ENCODE measurements at regions not wholly inside any gene's neighbourhood (a gene's known extent, or its start where the extent isn't known, plus 50 kb on each side); places are given as distances from the start of the nearest gene placed in this dataset.

DNA sequence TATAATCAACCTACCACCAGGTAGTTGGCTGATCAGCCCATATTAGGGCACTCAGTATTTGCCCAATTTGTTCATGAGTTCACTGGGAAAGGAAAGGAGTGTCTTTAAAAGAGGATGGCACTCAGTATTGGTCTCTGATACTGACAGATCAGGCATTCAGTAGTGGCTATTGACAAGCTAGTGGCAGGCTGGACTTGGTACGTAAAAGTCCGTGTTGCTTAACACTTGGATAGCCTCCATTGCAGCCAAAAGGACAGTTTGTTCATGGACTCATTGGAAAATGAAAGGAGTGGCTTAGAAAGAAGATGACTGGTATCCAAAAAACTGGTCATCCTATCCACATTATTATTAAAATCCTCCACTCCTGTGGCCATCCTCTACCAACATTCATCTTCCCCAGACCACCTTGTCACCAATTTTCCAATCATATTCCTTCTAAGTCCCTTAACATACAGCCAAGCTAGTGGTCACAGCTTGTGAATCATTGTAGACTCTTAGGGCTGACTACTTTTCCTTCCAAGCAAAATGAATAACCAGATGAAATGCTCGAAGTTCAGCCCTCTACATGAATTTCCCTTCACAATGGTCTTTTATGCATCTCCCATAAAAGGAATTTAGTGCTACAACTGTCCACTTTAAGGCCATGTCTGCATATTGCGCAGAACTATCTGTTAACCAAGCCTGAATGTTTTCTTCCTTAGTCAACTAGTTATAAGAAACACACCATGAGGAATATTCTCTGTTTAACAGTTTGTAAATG, 78.6 kb upstream of the MAGI2 start:
- TF ChIP-seq, protein P1, sequence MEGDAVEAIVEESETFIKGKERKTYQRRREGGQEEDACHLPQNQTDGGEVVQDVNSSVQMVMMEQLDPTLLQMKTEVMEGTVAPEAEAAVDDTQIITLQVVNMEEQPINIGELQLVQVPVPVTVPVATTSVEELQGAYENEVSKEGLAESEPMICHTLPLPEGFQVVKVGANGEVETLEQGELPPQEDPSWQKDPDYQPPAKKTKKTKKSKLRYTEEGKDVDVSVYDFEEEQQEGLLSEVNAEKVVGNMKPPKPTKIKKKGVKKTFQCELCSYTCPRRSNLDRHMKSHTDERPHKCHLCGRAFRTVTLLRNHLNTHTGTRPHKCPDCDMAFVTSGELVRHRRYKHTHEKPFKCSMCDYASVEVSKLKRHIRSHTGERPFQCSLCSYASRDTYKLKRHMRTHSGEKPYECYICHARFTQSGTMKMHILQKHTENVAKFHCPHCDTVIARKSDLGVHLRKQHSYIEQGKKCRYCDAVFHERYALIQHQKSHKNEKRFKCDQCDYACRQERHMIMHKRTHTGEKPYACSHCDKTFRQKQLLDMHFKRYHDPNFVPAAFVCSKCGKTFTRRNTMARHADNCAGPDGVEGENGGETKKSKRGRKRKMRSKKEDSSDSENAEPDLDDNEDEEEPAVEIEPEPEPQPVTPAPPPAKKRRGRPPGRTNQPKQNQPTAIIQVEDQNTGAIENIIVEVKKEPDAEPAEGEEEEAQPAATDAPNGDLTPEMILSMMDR (IDR thresholded peaks at IDR 0.05), result no peak
- TF ChIP-seq POLR2A (IDR thresholded peaks at IDR 0.05), result no peak
- no peak for TF ChIP-seq POLR2AphosphoS5 (IDR thresholded peaks at IDR 0.05)

Measured in prostate gland (tissue), 2 donors.